MV-4-11 (cell line): ENCODE measurements at regions not wholly inside any gene's neighbourhood (a gene's known extent, or its start where the extent isn't known, plus 50 kb on each side); places are given as distances from the start of the nearest gene placed in this dataset.
"Not testable (repeated sequence)": the region's sequence is repeated elsewhere in the genome, so short reads cannot be mapped to it uniquely, and the experiment has no call there.

Experiments
- DNase-seq: peaks from one replicate; lab custom pipeline; 2025; lab: John Stamatoyannopoulos, UW

- DNase-seq: no peak
Observed at GRCh38 chr9:134561427-134562145, 80.0 kb upstream of the COL5A1 start.

GRCh38 chr9:134562146-134562849, 79.3 kb upstream of the COL5A1 start:
- no peak for DNase-seq

DNA sequence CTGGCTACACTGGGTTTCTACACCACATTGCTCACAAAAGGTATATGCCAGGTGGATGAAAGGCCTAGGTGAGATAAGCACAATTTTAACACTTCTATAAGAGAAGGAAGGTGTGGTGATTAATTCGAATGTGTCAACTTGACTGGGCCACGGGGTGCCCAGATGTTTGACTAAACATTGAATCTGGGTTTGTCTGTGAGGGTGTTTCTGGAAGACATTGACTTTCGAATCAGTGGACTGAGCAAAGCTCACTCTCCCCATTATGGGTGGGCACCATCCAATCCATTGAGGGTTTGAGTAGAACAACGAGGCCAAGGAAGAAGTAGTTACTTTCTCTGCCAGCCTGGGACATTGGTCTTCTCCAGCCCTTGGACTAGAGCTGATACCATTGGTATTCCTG, 78.2 kb upstream of the COL5A1 start:
- DNase-seq: no peak

GRCh38 chr9:134564431-134565170, 77.0 kb upstream of the COL5A1 start:
- peak; percentile 16 for DNase-seq

GRCh38 chr9:134565316-134565915, 76.2 kb upstream of the COL5A1 start:
- no peak for DNase-seq

DNA sequence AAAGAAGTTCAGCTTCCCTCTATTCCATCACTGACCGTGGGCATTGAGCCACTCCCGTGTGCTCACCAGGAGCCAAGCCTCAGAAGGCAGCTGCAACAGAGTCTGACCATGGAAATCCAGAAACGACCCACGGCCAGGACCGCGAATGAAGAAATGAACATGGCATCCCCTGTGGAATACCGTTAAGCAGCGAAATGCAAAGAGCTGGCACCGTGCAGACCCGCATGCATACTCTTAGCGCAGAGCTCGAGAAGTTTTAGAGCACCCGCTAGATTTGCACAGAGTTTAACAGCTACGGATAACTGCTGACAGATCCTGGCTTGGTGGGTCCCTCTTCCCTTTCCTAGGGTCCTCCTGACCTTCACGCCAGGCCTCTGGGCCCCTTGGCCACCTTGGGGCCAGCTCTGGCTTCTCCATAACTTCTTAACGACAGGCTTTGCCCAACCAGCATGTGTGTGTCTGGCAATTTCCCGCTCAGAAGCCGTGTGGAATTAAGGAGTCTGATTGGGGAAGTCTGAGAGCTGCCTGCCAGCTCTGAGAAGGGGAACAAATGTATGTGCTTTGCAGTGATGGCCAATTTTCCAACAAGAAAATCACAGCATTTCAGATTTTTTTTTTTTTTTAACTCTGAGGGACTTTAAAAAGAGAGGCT, 75.3 kb upstream of the COL5A1 start:
- DNase-seq: no peak

DNA sequence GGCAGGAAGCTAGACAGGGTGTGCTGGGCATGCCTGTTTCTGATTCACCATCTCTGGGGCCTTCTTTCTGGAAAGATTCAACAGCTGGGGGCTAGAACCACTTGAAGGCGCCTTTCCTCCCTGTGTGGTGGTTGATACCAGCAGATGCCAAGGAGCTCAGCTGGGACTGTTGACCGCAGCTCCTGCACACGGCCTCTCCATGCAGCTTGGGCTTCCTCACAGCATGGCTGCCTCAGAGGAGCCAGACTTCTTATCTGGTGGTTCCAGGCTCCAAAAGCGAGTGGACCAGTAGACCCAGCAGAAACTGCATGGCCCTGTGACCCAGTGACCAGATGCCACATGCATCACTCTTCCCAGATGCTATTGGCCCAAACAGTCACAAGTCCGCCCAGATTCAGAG, 74.7 kb upstream of the COL5A1 start:
- DNase-seq: no peak

- no peak for DNase-seq
Observed at GRCh38 chr9:134568116-134568515, 73.5 kb upstream of the COL5A1 start.

DNA sequence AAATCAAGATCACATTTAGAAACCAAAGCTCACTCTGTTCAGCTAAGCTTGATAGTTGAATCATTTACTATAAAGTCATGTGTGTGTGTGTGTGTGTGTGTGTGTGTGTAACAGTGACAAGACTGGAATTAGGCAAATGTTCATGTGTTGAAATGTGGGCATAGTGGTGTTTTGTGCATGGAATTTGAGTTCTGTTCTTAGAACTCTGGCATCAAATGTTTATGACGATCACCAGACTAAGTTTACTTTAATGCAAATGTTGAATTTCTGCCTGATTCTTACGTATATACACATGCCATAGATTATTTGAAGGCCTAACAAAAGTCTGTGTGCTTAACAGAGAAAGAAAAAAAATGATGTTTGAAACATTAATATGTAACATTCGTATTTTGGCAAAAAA, 72.8 kb upstream of the COL5A1 start:
- no peak for DNase-seq

DNA sequence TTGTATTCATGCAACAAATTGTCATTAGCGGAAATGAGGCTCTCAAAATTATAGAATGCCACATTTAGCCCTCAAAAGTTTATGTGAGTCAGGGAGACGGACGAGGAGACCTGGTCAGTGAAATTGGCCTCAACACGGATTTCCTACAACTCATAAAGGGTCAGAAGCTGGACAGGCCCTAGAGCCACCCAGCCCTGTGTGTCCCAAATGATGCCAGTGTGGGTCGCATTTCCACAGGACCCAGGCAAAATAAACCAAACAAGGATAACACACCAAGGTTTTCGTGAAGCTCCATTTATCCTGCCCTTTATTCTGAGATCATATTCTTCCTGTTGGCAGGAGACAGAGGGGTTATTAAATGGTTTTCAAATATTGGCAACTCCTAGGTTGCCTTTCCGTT, 72.0 kb upstream of the COL5A1 start:
- DNase-seq: no peak

GRCh38 chr9:134570151-134570621, 71.4 kb upstream of the COL5A1 start:
- DNase-seq: peak; percentile 25

GRCh38 chr9:134570711-134571325, 70.8 kb upstream of the COL5A1 start:
- no peak for DNase-seq

GRCh38 chr9:134571326-134571931, 70.2 kb upstream of the COL5A1 start:
- no peak for DNase-seq

DNA sequence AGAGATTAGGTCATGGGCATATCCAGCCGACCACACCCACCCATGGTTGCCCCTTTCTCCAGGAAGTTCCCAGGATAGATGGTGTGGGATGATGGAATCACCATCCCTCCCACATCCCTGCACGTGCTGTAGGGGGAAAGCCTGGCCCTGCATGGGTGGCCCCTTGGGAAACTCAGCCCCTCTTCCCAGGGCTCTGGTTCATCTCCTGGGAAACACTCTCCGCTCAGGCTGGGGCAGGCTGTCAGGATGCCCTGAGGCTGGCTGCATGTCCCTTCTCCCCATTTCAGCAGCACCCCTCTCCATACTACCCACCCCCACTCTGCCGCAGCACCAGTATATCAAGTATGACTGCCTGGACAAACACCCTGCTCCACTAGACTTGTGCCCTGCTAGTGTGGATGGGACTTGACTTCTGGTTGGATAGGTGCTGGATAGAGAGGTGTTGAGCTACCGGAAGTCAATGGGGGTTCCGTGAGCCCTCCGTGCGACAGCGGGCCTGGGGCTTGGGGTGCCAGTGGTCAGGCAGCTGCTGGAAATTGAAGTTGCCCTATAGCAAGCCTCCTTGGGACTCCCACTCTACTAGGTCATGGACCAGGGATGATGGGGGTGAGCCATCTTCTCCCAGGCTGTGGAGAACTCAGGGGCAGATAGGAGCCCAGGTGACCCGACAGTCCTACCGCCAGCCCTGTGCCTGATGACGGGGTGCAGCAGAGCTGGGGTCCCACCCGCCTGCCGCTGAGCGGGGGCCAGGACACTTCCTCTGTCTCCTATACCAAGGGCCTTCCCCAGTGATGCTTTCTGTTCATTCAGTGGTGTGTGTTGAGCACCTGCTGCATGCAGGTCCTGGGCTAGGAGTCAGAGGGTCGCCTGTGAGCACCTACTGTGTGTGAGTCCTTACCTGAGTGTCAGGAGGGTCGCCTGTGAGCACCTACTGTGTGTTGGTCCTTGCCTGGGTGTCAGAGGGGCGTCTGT, 69.4 kb upstream of the COL5A1 start:
- DNase-seq: no peak

DNA sequence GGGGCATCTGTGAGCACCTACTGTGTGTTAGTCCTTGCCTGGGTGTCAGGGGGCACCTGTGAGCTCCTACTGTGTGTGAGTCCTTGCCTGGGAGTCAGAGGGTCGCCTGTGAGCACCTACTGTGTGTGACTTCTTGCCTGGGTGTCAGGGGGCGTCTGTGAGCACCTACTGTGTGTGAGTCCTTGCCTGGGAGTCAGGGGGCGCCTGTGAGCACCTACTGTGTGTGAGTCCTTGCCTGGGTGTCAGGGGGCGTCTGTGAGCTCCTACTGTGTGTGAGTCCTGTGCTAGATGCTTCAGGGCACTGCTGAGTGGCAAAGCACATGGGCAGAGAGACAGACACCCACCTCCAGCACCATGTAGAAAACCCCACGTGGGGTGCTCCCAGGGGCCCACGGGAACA, 66.9 kb upstream of the COL5A1 start:
- not testable (repeated sequence) for DNase-seq

DNA sequence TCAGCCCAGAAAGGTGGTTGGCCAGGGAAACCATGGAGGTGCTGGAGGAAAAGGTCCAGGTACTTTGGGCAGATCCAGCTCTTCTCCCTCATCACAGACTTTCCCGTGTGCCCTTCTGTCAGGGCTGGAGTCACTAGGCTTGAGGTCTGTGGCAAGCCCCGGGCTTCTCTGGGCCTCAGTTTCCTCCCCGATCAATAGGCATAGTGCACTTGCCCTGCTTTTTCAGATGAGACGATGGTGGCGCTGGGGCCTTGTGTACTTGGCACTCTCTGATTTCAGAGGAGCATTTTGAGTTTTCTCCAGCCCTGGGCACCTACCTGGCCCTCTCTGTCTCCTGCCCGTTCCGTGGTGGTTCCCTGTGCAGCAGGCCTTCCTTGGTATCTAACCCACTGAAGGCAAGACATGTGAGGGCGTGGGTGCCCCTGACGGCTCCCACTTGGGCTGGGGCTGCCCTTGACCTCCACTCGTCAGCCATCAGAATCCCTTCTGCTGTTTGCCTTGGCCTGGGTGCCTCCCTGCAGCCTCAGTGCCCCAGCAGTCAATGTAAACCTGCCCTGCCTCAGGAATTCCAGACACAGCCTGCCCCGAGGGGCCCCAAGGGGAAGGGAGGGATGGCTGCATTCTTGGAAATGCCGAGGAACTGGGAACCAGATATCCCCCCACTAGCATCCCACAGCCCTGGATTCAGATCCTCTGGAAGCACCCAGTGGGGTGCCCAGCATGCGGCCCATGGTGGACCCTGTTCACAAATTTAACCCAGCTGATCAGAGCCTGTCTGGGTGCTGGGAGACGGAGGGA, 66.3 kb upstream of the COL5A1 start:
- DNase-seq: no peak

GRCh38 chr9:134575901-134576176, 65.8 kb upstream of the COL5A1 start:
- DNase-seq: no peak

- DNase-seq: no peak
Observed at GRCh38 chr9:134585021-134585561, 56.5 kb upstream of the COL5A1 start.
